Hepatocyte (in vitro differentiated cells): ENCODE measurements at regions not wholly inside any gene's neighbourhood (a gene's known extent, or its start where the extent isn't known, plus 50 kb on each side); places are given as distances from the start of the nearest gene placed in this dataset.

ENCODE experiments used
- DNase-seq: peaks from one replicate; pipeline ENCODE4 v3.0.0-alpha.2; 2016; ENCODE audit warnings: low spot score
- H2AFZ ChIP-seq: fragments of 200-600 bp; sonication (generic); 2 replicates; pipeline ENCODE4 v1.6.0; 2016; ENCODE audit warnings: antibody characterized with exemption, mild to moderate bottlenecking
- H3K27ac ChIP-seq: fragments of 200-600 bp; sonication (generic); 2 replicates; pipeline ENCODE4 v1.5.1; 2016; ENCODE audit warnings: mild to moderate bottlenecking
- H3K27me3 ChIP-seq: fragments of 200-600 bp; sonication (generic); 2 replicates; pipeline ENCODE4 v1.6.1; 2016
- H3K36me3 ChIP-seq: fragments of 200-600 bp; sonication (generic); replicated peaks from 2 replicates; pipeline ENCODE4 v1.5.1; 2016; ENCODE audit warnings: low read depth; ENCODE audit not compliant: insufficient read depth
- H3K4me1 ChIP-seq: fragments of 200-600 bp; sonication (generic); 2 replicates; pipeline ENCODE4 v1.5.1; 2016; ENCODE audit warnings: mild to moderate bottlenecking, moderate library complexity; ENCODE audit not compliant: insufficient read depth
- H3K4me2 ChIP-seq: fragments of 200-600 bp; sonication (generic); 2 replicates; pipeline ENCODE4 v1.6.0; 2016
- H3K4me3 ChIP-seq: fragments of 200-600 bp; sonication (generic); 2 replicates; pipeline ENCODE4 v1.5.1; 2016; ENCODE audit warnings: mild to moderate bottlenecking
- H3K79me2 ChIP-seq: fragments of 200-600 bp; sonication (generic); 2 replicates; pipeline ENCODE4 v1.6.0; 2017; ENCODE audit warnings: mild to moderate bottlenecking
- H3K9me2 ChIP-seq: fragments of 200-600 bp; sonication (generic); replicated peaks from 2 replicates; pipeline ENCODE4 v1.6.0; 2017; ENCODE audit warnings: mild to moderate bottlenecking; ENCODE audit not compliant: insufficient read depth
- H3K9me3 ChIP-seq: fragments of 200-600 bp; sonication (generic); 2 replicates; pipeline ENCODE4 v1.5.1; 2016; ENCODE audit warnings: low read depth, mild to moderate bottlenecking
- H4K20me1 ChIP-seq: fragments of 200-600 bp; sonication (generic); 2 replicates; pipeline ENCODE4 v1.6.0; 2016; ENCODE audit warnings: mild to moderate bottlenecking; ENCODE audit not compliant: insufficient read depth, poor library complexity, severe bottlenecking
- CTCF ChIP-seq: fragments of 200-600 bp; sonication (generic); IDR thresholded peaks from 2 replicates; pipeline ENCODE4 v1.5.1; 2016; ENCODE audit warnings: antibody characterized with exemption, mild to moderate bottlenecking; ENCODE audit not compliant: poor library complexity
- EZH2 ChIP-seq: fragments of 200-600 bp; sonication (generic); IDR thresholded peaks from 2 replicates; pipeline ENCODE4 v1.6.1; 2016; ENCODE audit warnings: antibody characterized with exemption, mild to moderate bottlenecking, borderline replicate concordance
- EZH2phosphoT487 ChIP-seq: fragments of 200-600 bp; sonication (generic); IDR thresholded peaks from one replicate; pipeline ENCODE4 v1.6.1; 2018; ENCODE audit warnings: antibody characterized with exemption, mild to moderate bottlenecking, low read depth, moderate library complexity; ENCODE audit not compliant: unreplicated experiment, severe bottlenecking
- WGBS: methylation state at CpG from one replicate; pipeline ENCODE4 v1.1.6; 2016; ENCODE audit warnings: low lambda C conversion rate; ENCODE audit errors: missing lambda C conversion rate; 5-methylcytosine and 5-hydroxymethylcytosine counted together

GRCh38 chr1:22247527-22248245, 104.8 kb upstream of the WNT4 start:
- H3K9me2 ChIP-seq = no peaks in the 10 kb centered on the region
- no peak for DNase-seq
- peak overlapping the region; percentile 34 for H3K27ac ChIP-seq
- no peak overlapping the region for H3K4me2 ChIP-seq
- WGBS = 78% methylated on average over 15 of the region's 18 CpGs
- TF ChIP-seq EZH2 (no peak), EZH2phosphoT487 (no peak), CTCF (no peak)
- H2AFZ ChIP-seq = no peak overlapping the region
- no peaks in the 10 kb centered on the region for H3K79me2 ChIP-seq
- no peaks in the 10 kb centered on the region for H3K27me3 ChIP-seq
- H3K9me3 ChIP-seq = no peaks in the 10 kb centered on the region
- H3K4me3 ChIP-seq = no peak overlapping the region
- peaks cover 19% of the 10 kb centered on the region for H3K4me1 ChIP-seq
- no peaks in the 10 kb centered on the region for H3K36me3 ChIP-seq
- no peaks in the 10 kb centered on the region for H4K20me1 ChIP-seq

GRCh38 chr1:22248746-22249145, 105.8 kb upstream of the WNT4 start:
- TF ChIP-seq EZH2phosphoT487 = no peak
- no peak for TF ChIP-seq CTCF
- TF ChIP-seq EZH2 = no peak
- Histone ChIP-seq H3K27me3 (no peaks in the 10 kb centered on the region), H3K79me2 (no peaks in the 10 kb centered on the region), H3K9me2 (no peaks in the 10 kb centered on the region), H3K4me3 (no peak overlapping the region), H3K36me3 (no peaks in the 10 kb centered on the region), H4K20me1 (no peaks in the 10 kb centered on the region), H3K27ac (no peak overlapping the region), H3K9me3 (no peaks in the 10 kb centered on the region), H3K4me2 (no peak overlapping the region), H3K4me1 (peaks cover 28% of the 10 kb centered on the region), H2AFZ (no peak overlapping the region)
- WGBS = 83% methylated on average over 8 of the region's 8 CpGs
- no peak for DNase-seq

DNA sequence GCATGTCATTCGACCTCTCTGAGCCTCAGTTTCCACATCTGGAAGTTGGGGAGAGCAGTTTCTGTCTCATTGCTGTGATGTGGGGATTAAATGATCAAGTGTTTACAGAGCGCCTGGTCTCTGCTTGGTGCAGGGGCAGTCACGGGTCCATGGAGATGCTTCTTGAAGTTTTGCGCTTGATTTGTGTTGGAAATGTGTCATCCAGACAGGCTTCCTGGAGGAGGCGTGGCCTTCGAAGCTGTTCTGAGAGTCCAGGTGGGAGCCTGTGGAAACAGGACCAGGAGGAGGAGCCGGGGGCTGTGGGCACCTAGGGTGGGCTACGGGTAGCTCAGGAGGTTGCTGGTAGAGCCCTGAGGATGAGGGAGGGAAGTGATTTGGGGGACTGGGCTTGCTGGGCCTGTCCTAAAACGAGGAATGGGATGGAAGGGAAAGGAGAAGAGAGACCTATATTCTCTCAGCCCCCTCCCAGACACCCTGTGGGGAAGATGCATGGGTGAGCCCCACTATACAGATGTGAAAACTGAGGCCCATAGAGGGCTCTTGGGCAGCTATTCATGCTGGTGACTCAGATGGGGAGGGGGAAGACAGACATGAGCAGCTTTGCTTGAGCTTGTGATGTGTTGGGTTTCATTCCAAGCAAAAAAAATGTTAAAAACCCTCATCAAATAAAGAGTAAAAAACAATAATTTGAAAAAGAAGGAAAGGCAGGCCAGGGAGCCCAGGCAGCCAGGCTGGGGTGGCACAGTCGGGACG, 107.2 kb upstream of the WNT4 start:
- no peak for DNase-seq
- peaks cover 39% of the 10 kb centered on the region for H3K4me1 ChIP-seq
- H3K9me3 ChIP-seq = no peaks in the 10 kb centered on the region
- H2AFZ ChIP-seq = no peak overlapping the region
- no peak overlapping the region for H3K4me2 ChIP-seq
- no peaks in the 10 kb centered on the region for H3K27me3 ChIP-seq
- no peak overlapping the region for H3K4me3 ChIP-seq
- no peaks in the 10 kb centered on the region for H4K20me1 ChIP-seq
- H3K36me3 ChIP-seq = no peaks in the 10 kb centered on the region
- H3K27ac ChIP-seq = no peak overlapping the region
- H3K9me2 ChIP-seq = no peaks in the 10 kb centered on the region
- no peak for TF ChIP-seq EZH2phosphoT487
- no peak for TF ChIP-seq CTCF
- TF ChIP-seq EZH2 = no peak
- no peaks in the 10 kb centered on the region for H3K79me2 ChIP-seq
- 87% methylated on average over 11 of the region's 11 CpGs for WGBS
